Ishikawa (cell line): ENCODE measurements at regions not wholly inside any gene's neighbourhood (a gene's known extent, or its start where the extent isn't known, plus 50 kb on each side); places are given as distances from the start of the nearest gene placed in this dataset.

Experiments
- CEBPB ChIP-seq: IDR thresholded peaks from 2 replicates; pipeline ENCODE4 v1.6.1; 2012
- CREB1 ChIP-seq: IDR thresholded peaks from 2 replicates; pipeline ENCODE4 v1.6.1; 2012; ENCODE audit warnings: low read depth
- NFIC ChIP-seq: IDR thresholded peaks from 2 replicates; pipeline ENCODE4 v1.6.1; 2012
- RAD21 ChIP-seq: IDR thresholded peaks from 2 replicates; pipeline ENCODE4 v1.6.1; 2012; ENCODE audit warnings: low read depth
- TAF1 ChIP-seq: IDR thresholded peaks from 2 replicates; pipeline ENCODE4 v1.6.1; 2012; ENCODE audit warnings: low read depth, mild to moderate bottlenecking
- TCF12 ChIP-seq: IDR thresholded peaks from 2 replicates; pipeline ENCODE4 v1.6.1; 2012; ENCODE audit warnings: low read depth
- TEAD4 ChIP-seq: IDR thresholded peaks from 2 replicates; pipeline ENCODE4 v1.6.1; 2012
- YY1 ChIP-seq: IDR thresholded peaks from 2 replicates; pipeline ENCODE4 v1.6.1; 2012; ENCODE audit warnings: low read depth
- ZBTB7A ChIP-seq: IDR thresholded peaks from 2 replicates; pipeline ENCODE4 v1.6.1; 2012; ENCODE audit warnings: low read depth
- TF ChIP-seq, protein P1 (sequence below): IDR thresholded peaks from 2 replicates; pipeline ENCODE4 v1.6.1; 2012
- TF ChIP-seq, protein P2 (sequence below): IDR thresholded peaks from 2 replicates; pipeline ENCODE4 v1.6.1; 2012; ENCODE audit warnings: low read depth, mild to moderate bottlenecking
- TF ChIP-seq, protein P3 (sequence below): IDR thresholded peaks from 2 replicates; pipeline ENCODE4 v1.6.1; 2012

DNA sequence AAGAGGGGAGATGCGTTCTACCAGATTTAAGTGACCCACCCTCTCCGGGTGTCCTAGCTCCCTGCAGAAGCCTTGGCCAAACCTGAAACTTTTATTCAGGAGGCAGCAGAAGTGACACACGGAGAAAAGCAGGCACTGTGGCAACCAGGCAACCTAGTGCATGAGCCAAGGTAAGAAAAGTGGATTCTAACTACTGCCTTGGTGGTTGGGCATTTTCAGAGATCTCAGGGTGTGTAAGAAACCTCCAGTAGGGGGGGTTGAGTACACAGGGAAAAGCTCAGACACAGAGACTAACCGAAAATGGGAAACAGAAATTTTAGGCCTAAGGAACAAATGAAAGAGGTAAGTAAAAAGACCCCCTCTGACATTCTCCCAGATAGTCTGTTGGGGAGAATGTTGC, 645.7 kb downstream of the ANKRD7 start:
- TF ChIP-seq TEAD4, result no peak
- TF ChIP-seq, protein P1, sequence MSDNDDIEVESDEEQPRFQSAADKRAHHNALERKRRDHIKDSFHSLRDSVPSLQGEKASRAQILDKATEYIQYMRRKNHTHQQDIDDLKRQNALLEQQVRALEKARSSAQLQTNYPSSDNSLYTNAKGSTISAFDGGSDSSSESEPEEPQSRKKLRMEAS, result no peak
- TF ChIP-seq YY1, result no peak
- no peak for TF ChIP-seq ZBTB7A
- TF ChIP-seq TCF12, result no peak
- TF ChIP-seq RAD21, result no peak
- TF ChIP-seq TAF1, result no peak
- no peak for TF ChIP-seq NFIC
- TF ChIP-seq, protein P2, sequence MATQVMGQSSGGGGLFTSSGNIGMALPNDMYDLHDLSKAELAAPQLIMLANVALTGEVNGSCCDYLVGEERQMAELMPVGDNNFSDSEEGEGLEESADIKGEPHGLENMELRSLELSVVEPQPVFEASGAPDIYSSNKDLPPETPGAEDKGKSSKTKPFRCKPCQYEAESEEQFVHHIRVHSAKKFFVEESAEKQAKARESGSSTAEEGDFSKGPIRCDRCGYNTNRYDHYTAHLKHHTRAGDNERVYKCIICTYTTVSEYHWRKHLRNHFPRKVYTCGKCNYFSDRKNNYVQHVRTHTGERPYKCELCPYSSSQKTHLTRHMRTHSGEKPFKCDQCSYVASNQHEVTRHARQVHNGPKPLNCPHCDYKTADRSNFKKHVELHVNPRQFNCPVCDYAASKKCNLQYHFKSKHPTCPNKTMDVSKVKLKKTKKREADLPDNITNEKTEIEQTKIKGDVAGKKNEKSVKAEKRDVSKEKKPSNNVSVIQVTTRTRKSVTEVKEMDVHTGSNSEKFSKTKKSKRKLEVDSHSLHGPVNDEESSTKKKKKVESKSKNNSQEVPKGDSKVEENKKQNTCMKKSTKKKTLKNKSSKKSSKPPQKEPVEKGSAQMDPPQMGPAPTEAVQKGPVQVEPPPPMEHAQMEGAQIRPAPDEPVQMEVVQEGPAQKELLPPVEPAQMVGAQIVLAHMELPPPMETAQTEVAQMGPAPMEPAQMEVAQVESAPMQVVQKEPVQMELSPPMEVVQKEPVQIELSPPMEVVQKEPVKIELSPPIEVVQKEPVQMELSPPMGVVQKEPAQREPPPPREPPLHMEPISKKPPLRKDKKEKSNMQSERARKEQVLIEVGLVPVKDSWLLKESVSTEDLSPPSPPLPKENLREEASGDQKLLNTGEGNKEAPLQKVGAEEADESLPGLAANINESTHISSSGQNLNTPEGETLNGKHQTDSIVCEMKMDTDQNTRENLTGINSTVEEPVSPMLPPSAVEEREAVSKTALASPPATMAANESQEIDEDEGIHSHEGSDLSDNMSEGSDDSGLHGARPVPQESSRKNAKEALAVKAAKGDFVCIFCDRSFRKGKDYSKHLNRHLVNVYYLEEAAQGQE, result no peak
- TF ChIP-seq, protein P3, sequence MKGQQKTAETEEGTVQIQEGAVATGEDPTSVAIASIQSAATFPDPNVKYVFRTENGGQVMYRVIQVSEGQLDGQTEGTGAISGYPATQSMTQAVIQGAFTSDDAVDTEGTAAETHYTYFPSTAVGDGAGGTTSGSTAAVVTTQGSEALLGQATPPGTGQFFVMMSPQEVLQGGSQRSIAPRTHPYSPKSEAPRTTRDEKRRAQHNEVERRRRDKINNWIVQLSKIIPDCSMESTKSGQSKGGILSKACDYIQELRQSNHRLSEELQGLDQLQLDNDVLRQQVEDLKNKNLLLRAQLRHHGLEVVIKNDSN, result no peak
- TF ChIP-seq CREB1, result no peak
- TF ChIP-seq CEBPB, result no peak
